ENCODE measurements at regions not wholly inside any gene's neighbourhood (a gene's known extent, or its start where the extent isn't known, plus 50 kb on each side); places are given as distances from the start of the nearest gene placed in this dataset.

- no peak for DNase-seq (ENCODE audit: low read depth in 2 of 2)
Measured at GRCh38 chr15:62691008-62691407, 351.5 kb upstream of the TPM1 start.

DNA sequence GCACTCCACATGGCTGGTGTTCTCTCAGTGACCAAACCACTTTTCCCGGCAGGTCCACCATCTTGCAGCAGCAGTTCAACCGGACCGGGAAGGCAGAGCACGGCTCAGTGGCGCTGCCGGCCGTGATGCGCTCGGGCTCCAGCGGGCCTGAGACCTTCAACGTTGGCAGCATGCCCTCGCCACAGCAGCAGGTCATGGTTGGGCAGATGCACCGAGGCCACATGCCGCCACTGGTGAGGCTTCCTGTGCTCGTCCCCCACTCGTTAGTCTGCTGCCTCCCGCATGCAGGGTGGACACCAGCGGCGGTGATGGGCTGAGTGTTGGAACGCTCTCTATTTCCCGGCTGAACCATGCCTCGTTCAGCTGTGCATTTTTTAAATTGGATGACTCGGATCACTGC lies 344.9 kb upstream of the TPM1 start:
- no peak for DNase-seq (ENCODE audit: low read depth in 2 of 2)

GRCh38 chr15:62698646-62699045 lies 343.9 kb upstream of the TPM1 start:
- no peak for DNase-seq (ENCODE audit: low read depth in 2 of 2)

DNA sequence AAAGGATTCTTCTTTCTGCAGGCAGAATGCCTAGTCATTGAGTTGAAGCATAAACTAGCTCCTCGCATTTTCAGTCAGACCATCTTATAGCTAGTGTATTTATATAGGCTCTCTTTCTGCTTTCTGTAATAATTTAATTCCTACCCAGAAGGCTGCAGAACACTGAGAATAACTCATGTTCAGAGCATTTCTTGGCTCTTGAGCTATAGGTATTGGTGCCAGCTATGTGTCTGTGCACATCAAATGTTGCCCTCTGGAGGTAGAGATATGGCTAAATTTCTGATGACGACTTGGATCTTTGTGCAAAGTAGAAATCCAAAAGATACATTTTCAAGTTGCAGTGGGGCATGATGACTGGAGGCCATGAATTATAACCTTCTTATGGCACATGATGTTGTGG lies 336.2 kb upstream of the TPM1 start:
- no peak for DNase-seq (ENCODE audit: low read depth in 2 of 2)

GRCh38 chr15:62708470-62708869 lies 334.1 kb upstream of the TPM1 start:
- DNase-seq (ENCODE audit: low read depth in 2 of 2): no peak

GRCh38 chr15:62709261-62709660 lies 333.3 kb upstream of the TPM1 start:
- DNase-seq (ENCODE audit: low read depth in 2 of 2): no peak

DNA sequence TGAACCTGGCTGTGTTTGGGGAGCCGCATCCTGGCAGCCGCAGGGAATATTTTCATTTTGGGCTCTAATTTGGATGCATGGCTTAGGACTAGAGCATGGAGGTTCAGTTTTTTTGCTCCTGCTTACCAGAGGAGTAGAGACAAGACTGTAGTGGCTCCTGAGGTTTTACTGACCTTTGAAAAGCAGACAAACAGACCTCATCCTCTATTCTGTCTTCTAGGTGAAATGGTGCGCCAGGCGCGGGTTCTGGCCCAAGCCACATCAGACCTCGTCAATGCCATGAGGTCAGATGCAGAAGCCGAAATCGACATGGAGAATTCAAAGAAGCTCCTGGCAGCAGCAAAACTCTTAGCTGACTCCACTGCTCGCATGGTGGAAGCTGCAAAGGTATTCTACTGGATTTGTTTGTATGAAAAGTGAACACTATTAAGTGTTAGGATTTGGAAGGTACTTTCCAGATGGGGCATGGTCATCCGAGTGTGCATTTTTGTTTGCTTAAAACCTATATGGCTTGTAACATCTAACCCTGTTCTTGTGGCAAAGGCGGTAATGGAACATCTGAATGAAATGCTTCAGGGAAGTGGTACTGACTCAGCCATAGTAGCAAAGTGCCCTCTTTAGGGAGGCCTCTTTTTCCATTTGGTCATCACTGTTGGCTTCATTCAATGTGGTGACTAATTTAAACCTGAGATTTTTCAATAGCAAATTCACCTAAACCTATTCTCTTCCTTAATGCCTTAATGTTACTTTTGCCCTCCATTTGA lies 330.7 kb upstream of the TPM1 start:
- DNase-seq (ENCODE audit: low read depth in 2 of 2): peak in 1 of 2 donors; percentile 6

DNA sequence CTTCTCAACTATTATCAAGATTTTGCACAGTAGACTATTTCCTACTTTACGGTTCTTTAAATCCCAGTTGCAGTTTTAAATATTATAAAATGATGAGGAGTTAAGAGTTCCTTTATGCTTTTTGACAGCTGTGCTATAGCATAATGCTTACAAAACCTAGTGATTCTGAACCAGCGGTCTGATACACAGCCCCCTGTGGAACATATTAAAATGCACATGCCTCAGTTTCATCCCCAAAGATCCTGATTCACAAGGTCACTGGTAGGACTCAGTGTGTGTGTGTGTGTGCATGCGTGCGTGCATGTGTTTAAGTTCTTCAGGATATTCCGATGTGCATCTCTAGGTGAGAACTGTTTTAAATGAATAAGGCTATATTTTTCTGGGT lies 330.1 kb upstream of the TPM1 start:
- DNase-seq (ENCODE audit: low read depth in 2 of 2): no peak

GRCh38 chr15:62715946-62716345 lies 326.6 kb upstream of the TPM1 start:
- no peak for DNase-seq (ENCODE audit: low read depth in 2 of 2)

- no peak for DNase-seq (ENCODE audit: low read depth in 2 of 2)
Measured at GRCh38 chr15:62717496-62717895, 325.1 kb upstream of the TPM1 start.

DNA sequence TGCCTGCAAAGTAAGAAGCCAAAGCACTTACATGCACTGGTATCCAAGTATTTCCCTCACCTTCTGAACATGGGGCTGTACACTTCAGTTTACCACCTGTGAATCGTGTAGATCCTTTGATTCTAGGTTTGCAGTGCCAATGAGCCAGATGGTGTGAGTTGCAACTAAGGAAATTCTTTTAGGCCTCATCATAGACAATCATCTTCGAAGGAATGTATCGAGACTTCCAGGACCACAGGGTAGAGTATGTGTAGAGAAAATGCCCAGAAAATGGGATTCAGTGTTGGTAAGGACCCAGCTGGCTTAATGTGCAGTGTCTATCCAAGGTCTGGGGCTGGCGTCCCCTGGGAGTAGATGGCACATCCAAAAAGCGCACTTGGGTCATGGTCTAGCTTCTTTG lies 323.2 kb upstream of the TPM1 start:
- DNase-seq (ENCODE audit: low read depth in 2 of 2): no peak

GRCh38 chr15:62722237-62722636 lies 320.3 kb upstream of the TPM1 start:
- DNase-seq (ENCODE audit: low read depth in 2 of 2): no peak

DNA sequence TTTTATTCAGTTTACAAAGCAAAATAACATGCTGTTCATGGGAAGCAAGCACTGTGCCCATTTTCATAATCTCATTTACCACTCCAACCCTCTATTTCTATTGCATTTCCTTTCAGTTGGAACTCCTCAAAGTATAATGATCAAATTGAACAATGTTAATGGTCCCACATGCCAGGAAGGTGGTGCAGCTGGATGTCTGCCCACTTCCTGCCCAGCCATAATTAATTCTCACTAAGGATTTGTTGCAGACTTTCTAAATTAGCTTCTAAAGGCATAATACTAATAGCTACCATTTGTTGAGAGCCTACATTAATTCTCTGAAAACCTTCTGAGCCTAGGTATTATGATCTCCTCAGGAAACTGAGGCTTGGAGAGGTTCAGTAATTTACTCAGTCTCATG lies 316.1 kb upstream of the TPM1 start:
- no peak for DNase-seq (ENCODE audit: low read depth in 2 of 2)

- no peak for DNase-seq (ENCODE audit: low read depth in 2 of 2)
Measured at GRCh38 chr15:62727501-62727900, 315.0 kb upstream of the TPM1 start.

GRCh38 chr15:62730825-62731224 lies 311.7 kb upstream of the TPM1 start:
- no peak for DNase-seq (ENCODE audit: low read depth in 2 of 2)

DNA sequence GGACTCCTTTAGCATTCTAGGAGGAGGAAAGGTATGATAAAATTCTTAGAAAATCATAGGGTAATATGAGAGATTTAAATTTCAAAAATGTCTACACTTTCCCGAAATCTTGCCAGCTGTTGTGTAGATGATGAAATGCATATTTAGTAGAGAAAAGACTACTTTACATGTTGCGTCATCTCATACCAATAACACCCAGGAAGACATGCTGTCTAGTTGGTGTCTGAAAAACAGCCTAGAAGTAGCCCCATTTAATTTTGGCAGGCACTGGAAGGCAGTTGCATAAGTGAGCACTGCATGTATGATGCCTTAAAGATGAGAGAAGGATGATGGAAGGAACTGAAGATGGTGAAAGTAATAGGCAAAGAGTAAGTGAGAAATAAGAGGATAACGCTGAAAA lies 310.5 kb upstream of the TPM1 start:
- DNase-seq (ENCODE audit: low read depth in 2 of 2): no peak

GRCh38 chr15:62734706-62735105 lies 307.8 kb upstream of the TPM1 start:
- no peak for DNase-seq (ENCODE audit: low read depth in 2 of 2)

DNA sequence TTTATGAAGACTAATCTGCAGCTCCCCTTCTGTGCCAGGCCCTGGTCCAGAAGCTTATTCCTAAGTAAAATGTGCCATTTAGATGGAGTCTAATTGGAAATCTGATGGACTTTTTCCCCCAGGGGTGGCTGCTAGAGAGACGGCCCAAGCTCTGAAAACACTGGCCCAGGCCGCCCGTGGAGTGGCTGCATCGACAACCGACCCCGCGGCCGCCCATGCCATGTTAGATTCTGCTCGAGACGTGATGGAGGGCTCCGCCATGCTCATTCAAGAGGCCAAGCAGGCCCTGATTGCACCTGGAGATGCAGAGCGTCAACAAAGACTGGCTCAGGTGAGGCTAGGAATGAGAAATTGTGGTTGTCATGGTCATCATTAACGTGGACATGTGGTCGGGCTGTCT lies 305.8 kb upstream of the TPM1 start:
- DNase-seq (ENCODE audit: low read depth in 2 of 2): no peak

- no peak for DNase-seq (ENCODE audit: low read depth in 2 of 2)
Measured at GRCh38 chr15:62737551-62737950, 305.0 kb upstream of the TPM1 start.

- DNase-seq (ENCODE audit: low read depth in 2 of 2): no peak
Measured at GRCh38 chr15:62739082-62739481, 303.5 kb upstream of the TPM1 start.

DNA sequence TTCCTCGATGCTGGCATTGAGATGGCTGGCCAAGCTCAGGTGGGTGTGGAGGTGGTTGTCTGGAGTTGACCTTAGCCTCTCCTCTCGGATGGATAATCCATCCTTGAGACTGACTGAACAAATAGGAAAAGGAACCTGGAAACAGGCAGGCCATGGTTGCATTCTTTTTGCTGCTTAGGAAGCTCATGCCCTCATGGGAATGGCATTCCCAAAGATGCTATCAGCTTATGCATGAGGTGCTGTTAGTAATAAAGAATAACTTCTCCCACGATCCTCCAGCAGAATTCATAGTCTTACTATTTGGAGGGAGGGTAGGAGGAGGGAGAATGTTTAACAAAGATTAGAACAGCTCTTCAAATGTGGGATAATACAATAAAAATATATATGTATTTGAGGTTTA lies 303.0 kb upstream of the TPM1 start:
- no peak for DNase-seq (ENCODE audit: low read depth in 2 of 2)

- DNase-seq (ENCODE audit: low read depth in 2 of 2): no peak
Measured at GRCh38 chr15:62740141-62741004, 302.2 kb upstream of the TPM1 start.

DNA sequence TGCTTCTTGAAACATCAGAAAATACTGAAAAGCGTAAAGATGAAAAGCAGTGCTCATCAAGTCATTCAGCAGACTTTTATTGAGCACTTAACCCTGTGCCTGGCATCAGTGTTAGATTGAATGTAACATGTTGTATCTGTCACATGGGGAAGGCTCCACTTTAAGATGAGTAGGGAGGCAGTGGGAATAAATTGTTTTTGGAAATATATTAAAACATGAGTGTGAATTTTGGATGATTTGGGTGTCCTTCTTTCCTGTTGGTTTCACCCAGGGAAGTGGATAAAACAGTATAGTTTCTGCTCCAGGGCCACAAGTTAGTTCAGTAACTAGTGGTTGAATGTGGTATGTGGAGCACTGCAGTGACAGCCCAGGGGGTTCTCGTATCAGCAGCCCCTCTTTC lies 301.4 kb upstream of the TPM1 start:
- no peak for DNase-seq (ENCODE audit: low read depth in 2 of 2)
